Smooth muscle cell (in vitro differentiated cells): ENCODE measurements at regions not wholly inside any gene's neighbourhood (a gene's known extent, or its start where the extent isn't known, plus 50 kb on each side); places are given as distances from the start of the nearest gene placed in this dataset.

Source experiments
- DNase-seq: peaks from one replicate; lab custom pipeline; 2025; ENCODE audit not compliant: unreplicated experiment; lab: John Stamatoyannopoulos, UW
- H2AFZ ChIP-seq: fragments of 200-600 bp; sonication (generic); 2 replicates; pipeline ENCODE4 v1.6.0; 2016; ENCODE audit warnings: antibody characterized with exemption, low read depth, mild to moderate bottlenecking
- H3F3A ChIP-seq: fragments of 200-600 bp; sonication (generic); 2 replicates; pipeline ENCODE4 v1.6.0; 2017; ENCODE audit warnings: antibody characterized with exemption, low read depth
- H3K27ac ChIP-seq: fragments of 200-600 bp; sonication (generic); 2 replicates; pipeline ENCODE4 v1.5.1; 2016; ENCODE audit warnings: low read depth, mild to moderate bottlenecking
- H3K27me3 ChIP-seq: fragments of 200-600 bp; sonication (generic); 2 replicates; pipeline ENCODE4 v1.6.1; 2016; ENCODE audit warnings: low read depth, mild to moderate bottlenecking
- H3K36me3 ChIP-seq: fragments of 200-600 bp; sonication (generic); 2 replicates; pipeline ENCODE4 v1.5.1; 2016; ENCODE audit warnings: low read depth
- H3K4me1 ChIP-seq: fragments of 200-600 bp; sonication (generic); 2 replicates; pipeline ENCODE4 v1.5.1; 2016; ENCODE audit warnings: low read depth
- H3K4me2 ChIP-seq: fragments of 200-600 bp; sonication (generic); 2 replicates; pipeline ENCODE4 v1.6.0; 2016; ENCODE audit warnings: mild to moderate bottlenecking
- H3K4me3 ChIP-seq: fragments of 200-600 bp; sonication (generic); 2 replicates; pipeline ENCODE4 v1.5.1; 2016; ENCODE audit warnings: mild to moderate bottlenecking
- H3K79me2 ChIP-seq: fragments of 200-600 bp; sonication (generic); 2 replicates; pipeline ENCODE4 v1.6.0; 2016; ENCODE audit warnings: low read depth, mild to moderate bottlenecking
- H3K9ac ChIP-seq: fragments of 200-600 bp; sonication (generic); 2 replicates; pipeline ENCODE4 v1.6.0; 2016; ENCODE audit warnings: low read depth
- H3K9me3 ChIP-seq: fragments of 200-600 bp; sonication (generic); replicated peaks from 2 replicates; pipeline ENCODE4 v1.5.1; 2016; ENCODE audit warnings: low read depth
- H4K20me1 ChIP-seq: fragments of 200-600 bp; sonication (generic); 2 replicates; pipeline ENCODE4 v1.6.0; 2016; ENCODE audit warnings: low read depth
- CTCF ChIP-seq: fragments of 200-600 bp; sonication (generic); IDR thresholded peaks from 2 replicates; pipeline ENCODE4 v1.5.1; 2017; ENCODE audit warnings: borderline replicate concordance, mild to moderate bottlenecking, antibody characterized with exemption; ENCODE audit not compliant: insufficient read depth, poor library complexity, severe bottlenecking
- WGBS: methylation state at CpG from one replicate; pipeline ENCODE4 v1.1.7; 2016; ENCODE audit warnings: low lambda C conversion rate; 5-methylcytosine and 5-hydroxymethylcytosine counted together

GRCh38 chr1:83067954-83068353 lies 931.0 kb downstream of the TTLL7 start:
- TF ChIP-seq CTCF: no peak
- Histone ChIP-seq H3K27ac (no peak overlapping the region), H4K20me1 (no peaks in the 10 kb centered on the region), H3F3A (no peaks in the 10 kb centered on the region), H3K4me2 (no peak overlapping the region), H2AFZ (no peak overlapping the region), H3K27me3 (no peaks in the 10 kb centered on the region), H3K9me3 (no peaks in the 10 kb centered on the region), H3K79me2 (no peaks in the 10 kb centered on the region), H3K4me3 (no peak overlapping the region), H3K36me3 (no peaks in the 10 kb centered on the region), H3K9ac (no peak overlapping the region), H3K4me1 (no peaks in the 10 kb centered on the region)
- DNase-seq: no peak
- WGBS: 96% methylated on average over 4 of the region's 4 CpGs

GRCh38 chr1:83065952-83066727 lies 932.8 kb downstream of the TTLL7 start:
- 90% methylated on average over 2 of the region's 2 CpGs for WGBS
- Histone ChIP-seq H3K27ac (no peak overlapping the region), H3K4me1 (no peaks in the 10 kb centered on the region), H3K9me3 (no peaks in the 10 kb centered on the region), H3K4me2 (no peak overlapping the region), H2AFZ (no peak overlapping the region), H4K20me1 (no peaks in the 10 kb centered on the region), H3K4me3 (no peak overlapping the region), H3F3A (no peaks in the 10 kb centered on the region), H3K9ac (no peak overlapping the region), H3K79me2 (no peaks in the 10 kb centered on the region), H3K36me3 (no peaks in the 10 kb centered on the region), H3K27me3 (no peaks in the 10 kb centered on the region)
- no peak for TF ChIP-seq CTCF
- DNase-seq: no peak

- WGBS: 95% methylated on average over 4 of the region's 4 CpGs
- H3K4me1 ChIP-seq: no peaks in the 10 kb centered on the region
Observed at GRCh38 chr1:83064589-83065242, 934.2 kb downstream of the TTLL7 start.

More at GRCh38 chr1:83064589-83065242, 934.2 kb downstream of the TTLL7 start:
- Histone ChIP-seq H3K27me3 (no peaks in the 10 kb centered on the region), H3F3A (no peaks in the 10 kb centered on the region), H2AFZ (no peak overlapping the region), H3K36me3 (no peaks in the 10 kb centered on the region), H3K27ac (no peak overlapping the region), H3K9ac (no peak overlapping the region), H3K9me3 (no peaks in the 10 kb centered on the region), H3K79me2 (no peaks in the 10 kb centered on the region), H3K4me2 (no peak overlapping the region), H3K4me3 (no peak overlapping the region), H4K20me1 (no peaks in the 10 kb centered on the region)
- DNase-seq: no peak
- TF ChIP-seq CTCF: no peak
